ENCODE measurements at regions not wholly inside any gene's neighbourhood (a gene's known extent, or its start where the extent isn't known, plus 50 kb on each side); places are given as distances from the start of the nearest gene placed in this dataset.

- no peak for TF ChIP-seq CTCF (IDR thresholded peaks at IDR 0.05; ENCODE audit: low read depth, low read length)
- no peak for DNase-seq (ENCODE audit: low read depth, low spot score)
- H3K27ac ChIP-seq (ENCODE audit: low read depth, low read length), result no peak overlapping the region
- no peak overlapping the region for H3K4me3 ChIP-seq (ENCODE audit: low read depth, low read length)
- H3K27me3 ChIP-seq (ENCODE audit: control insufficient read depth, insufficient read depth, low read length), result no peaks in the 10 kb centered on the region
- ChIA-PET CTCF (interaction anchor here (1.3 to 1.7 kb wide), 2 partner anchors 86 to 147 kb away, joined by 3 to 4 read pairs; no protein-coding TSS in a partner anchor), POLR2A (no interaction called here)
- H3K9me3 ChIP-seq (ENCODE audit: control insufficient read depth, insufficient read depth, low read length), result no peaks in the 10 kb centered on the region
These were observed 409.9 kb downstream of the HLX start for GRCh38 chr1:221289103-221289502.

GRCh38 chr1:221290669-221291068 lies 411.4 kb downstream of the HLX start:
- ChIA-PET POLR2A (no interaction called here), CTCF (interaction anchor here (1.7 kb wide), 2 partner anchors 27 to 145 kb away, joined by 4 to 8 read pairs; no protein-coding TSS in a partner anchor)
- TF ChIP-seq CTCF (IDR thresholded peaks at IDR 0.05; ENCODE audit: low read depth, low read length), result no peak
- H3K4me3 ChIP-seq (ENCODE audit: low read depth, low read length), result no peak overlapping the region
- H3K9me3 ChIP-seq (ENCODE audit: control insufficient read depth, insufficient read depth, low read length), result no peaks in the 10 kb centered on the region
- DNase-seq (ENCODE audit: low read depth, low spot score), result no peak
- H3K27ac ChIP-seq (ENCODE audit: low read depth, low read length), result no peak overlapping the region
- no peaks in the 10 kb centered on the region for H3K27me3 ChIP-seq (ENCODE audit: control insufficient read depth, insufficient read depth, low read length)

- Histone ChIP-seq H3K27me3 (ENCODE audit: control insufficient read depth, insufficient read depth, low read length) (no peaks in the 10 kb centered on the region), H3K4me3 (ENCODE audit: low read depth, low read length) (no peak overlapping the region), H3K27ac (ENCODE audit: low read depth, low read length) (no peak overlapping the region), H3K9me3 (ENCODE audit: control insufficient read depth, insufficient read depth, low read length) (no peaks in the 10 kb centered on the region)
- ChIA-PET POLR2A (no interaction called here), CTCF (interaction anchor here (1.7 kb wide), 1 partner anchor 27 kb away, joined by 8 read pairs; no protein-coding TSS in a partner anchor)
- TF ChIP-seq CTCF (IDR thresholded peaks at IDR 0.05; ENCODE audit: low read depth, low read length), result no peak
- DNase-seq (ENCODE audit: low read depth, low spot score), result no peak
These were observed 411.9 kb downstream of the HLX start for GRCh38 chr1:221291113-221291512.

GRCh38 chr1:221292652-221293051 lies 413.4 kb downstream of the HLX start:
- CTCF ChIA-PET, result no interaction called here
- Histone ChIP-seq H3K27ac (ENCODE audit: low read depth, low read length) (no peak overlapping the region), H3K27me3 (ENCODE audit: control insufficient read depth, insufficient read depth, low read length) (no peaks in the 10 kb centered on the region), H3K4me3 (ENCODE audit: low read depth, low read length) (no peak overlapping the region), H3K9me3 (ENCODE audit: control insufficient read depth, insufficient read depth, low read length) (no peaks in the 10 kb centered on the region)
- TF ChIP-seq CTCF (IDR thresholded peaks at IDR 0.05; ENCODE audit: low read depth, low read length), result no peak
- POLR2A ChIA-PET, result no interaction called here
- DNase-seq (ENCODE audit: low read depth, low spot score), result no peak

GRCh38 chr1:221294242-221294641 lies 415.0 kb downstream of the HLX start:
- ChIA-PET POLR2A (no interaction called here), CTCF (no interaction called here)
- DNase-seq (ENCODE audit: low read depth, low spot score), result no peak
- Histone ChIP-seq H3K27ac (ENCODE audit: low read depth, low read length) (no peak overlapping the region), H3K9me3 (ENCODE audit: control insufficient read depth, insufficient read depth, low read length) (no peaks in the 10 kb centered on the region), H3K27me3 (ENCODE audit: control insufficient read depth, insufficient read depth, low read length) (no peaks in the 10 kb centered on the region), H3K4me3 (ENCODE audit: low read depth, low read length) (no peak overlapping the region)
- no peak for TF ChIP-seq CTCF (IDR thresholded peaks at IDR 0.05; ENCODE audit: low read depth, low read length)

All from AG04450 (cell line).